Mammary epithelial cell (primary cell): ENCODE measurements at regions not wholly inside any gene's neighbourhood (a gene's known extent, or its start where the extent isn't known, plus 50 kb on each side); places are given as distances from the start of the nearest gene placed in this dataset.

ENCODE experiments used
- EZH2 ChIP-seq: IDR thresholded peaks from 2 replicates; pipeline ENCODE4 v1.6.1; 2012; ENCODE audit warnings: low read length, inconsistent platforms, borderline replicate concordance
- TF ChIP-seq, protein P1 (sequence below), 2 donors: IDR thresholded peaks in 1 of 2; conservative IDR thresholded peaks in 1 of 2; 2 replicates each; pipeline ENCODE4 v1.5.1; 2011 to 2012; ENCODE audit warnings: inconsistent platforms in 2 of 2, low read length in 2 of 2, mild to moderate bottlenecking in 2 of 2, control low read depth in 1 of 2, low read depth in 1 of 2; ENCODE audit not compliant: insufficient read depth in 1 of 2; ENCODE audit errors: extremely low read depth in 1 of 2

- TF ChIP-seq, protein P1, sequence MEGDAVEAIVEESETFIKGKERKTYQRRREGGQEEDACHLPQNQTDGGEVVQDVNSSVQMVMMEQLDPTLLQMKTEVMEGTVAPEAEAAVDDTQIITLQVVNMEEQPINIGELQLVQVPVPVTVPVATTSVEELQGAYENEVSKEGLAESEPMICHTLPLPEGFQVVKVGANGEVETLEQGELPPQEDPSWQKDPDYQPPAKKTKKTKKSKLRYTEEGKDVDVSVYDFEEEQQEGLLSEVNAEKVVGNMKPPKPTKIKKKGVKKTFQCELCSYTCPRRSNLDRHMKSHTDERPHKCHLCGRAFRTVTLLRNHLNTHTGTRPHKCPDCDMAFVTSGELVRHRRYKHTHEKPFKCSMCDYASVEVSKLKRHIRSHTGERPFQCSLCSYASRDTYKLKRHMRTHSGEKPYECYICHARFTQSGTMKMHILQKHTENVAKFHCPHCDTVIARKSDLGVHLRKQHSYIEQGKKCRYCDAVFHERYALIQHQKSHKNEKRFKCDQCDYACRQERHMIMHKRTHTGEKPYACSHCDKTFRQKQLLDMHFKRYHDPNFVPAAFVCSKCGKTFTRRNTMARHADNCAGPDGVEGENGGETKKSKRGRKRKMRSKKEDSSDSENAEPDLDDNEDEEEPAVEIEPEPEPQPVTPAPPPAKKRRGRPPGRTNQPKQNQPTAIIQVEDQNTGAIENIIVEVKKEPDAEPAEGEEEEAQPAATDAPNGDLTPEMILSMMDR (conservative IDR thresholded peaks at IDR 0.05 in 1 of 2, IDR thresholded peaks at IDR 0.05 in 1 of 2; ENCODE audit: extremely low read depth in 1 of 2, insufficient read depth in 1 of 2, low read depth in 1 of 2, low read length in 2 of 2): no peak
- TF ChIP-seq EZH2: no peak
Observed at GRCh38 chrX:104510801-104511200, 55.2 kb upstream of the IL1RAPL2 start.
